Hepatocyte (in vitro differentiated cells): ENCODE measurements at regions not wholly inside any gene's neighbourhood (a gene's known extent, or its start where the extent isn't known, plus 50 kb on each side); places are given as distances from the start of the nearest gene placed in this dataset.

ENCODE experiments used
- EZH2 ChIP-seq: fragments of 200-600 bp; sonication (generic); IDR thresholded peaks from 2 replicates; pipeline ENCODE4 v1.6.1; 2016; ENCODE audit warnings: antibody characterized with exemption, mild to moderate bottlenecking, borderline replicate concordance
- TF ChIP-seq, protein P1 (sequence below): fragments of 200-600 bp; sonication (generic); IDR thresholded peaks from 2 replicates; pipeline ENCODE4 v1.5.1; 2016; ENCODE audit warnings: antibody characterized with exemption, mild to moderate bottlenecking; ENCODE audit not compliant: poor library complexity

DNA sequence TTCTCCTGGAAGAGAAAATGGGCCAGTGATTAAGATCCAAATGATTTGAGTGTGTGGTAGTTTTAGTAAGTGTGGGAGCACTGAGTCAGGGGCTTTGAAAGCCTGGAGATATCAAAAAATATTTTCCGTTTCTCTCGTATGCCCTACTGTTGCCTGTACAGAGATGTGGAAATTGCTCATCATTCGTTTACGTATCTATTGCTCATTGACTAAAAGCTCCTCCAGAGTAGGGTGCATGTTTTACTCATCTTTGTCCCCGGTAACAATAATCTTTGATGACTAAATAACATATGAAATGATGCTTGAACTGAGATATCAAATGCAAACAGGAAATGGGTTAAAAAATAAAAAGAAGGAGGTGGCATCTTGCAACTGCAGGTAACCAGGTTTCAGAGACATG lies 114.2 kb upstream of the FST start:
- TF ChIP-seq, protein P1, sequence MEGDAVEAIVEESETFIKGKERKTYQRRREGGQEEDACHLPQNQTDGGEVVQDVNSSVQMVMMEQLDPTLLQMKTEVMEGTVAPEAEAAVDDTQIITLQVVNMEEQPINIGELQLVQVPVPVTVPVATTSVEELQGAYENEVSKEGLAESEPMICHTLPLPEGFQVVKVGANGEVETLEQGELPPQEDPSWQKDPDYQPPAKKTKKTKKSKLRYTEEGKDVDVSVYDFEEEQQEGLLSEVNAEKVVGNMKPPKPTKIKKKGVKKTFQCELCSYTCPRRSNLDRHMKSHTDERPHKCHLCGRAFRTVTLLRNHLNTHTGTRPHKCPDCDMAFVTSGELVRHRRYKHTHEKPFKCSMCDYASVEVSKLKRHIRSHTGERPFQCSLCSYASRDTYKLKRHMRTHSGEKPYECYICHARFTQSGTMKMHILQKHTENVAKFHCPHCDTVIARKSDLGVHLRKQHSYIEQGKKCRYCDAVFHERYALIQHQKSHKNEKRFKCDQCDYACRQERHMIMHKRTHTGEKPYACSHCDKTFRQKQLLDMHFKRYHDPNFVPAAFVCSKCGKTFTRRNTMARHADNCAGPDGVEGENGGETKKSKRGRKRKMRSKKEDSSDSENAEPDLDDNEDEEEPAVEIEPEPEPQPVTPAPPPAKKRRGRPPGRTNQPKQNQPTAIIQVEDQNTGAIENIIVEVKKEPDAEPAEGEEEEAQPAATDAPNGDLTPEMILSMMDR = no peak
- no peak for TF ChIP-seq EZH2
